Neuronal stem cell (in vitro differentiated cells): ENCODE measurements at regions not wholly inside any gene's neighbourhood (a gene's known extent, or its start where the extent isn't known, plus 50 kb on each side); places are given as distances from the start of the nearest gene placed in this dataset.

ENCODE experiments used
- DNase-seq: peaks from one replicate; pipeline ENCODE4 v3.0.0-alpha.2; 2013; ENCODE audit warnings: low spot score
- H2AFZ ChIP-seq: one replicate; pipeline ENCODE4 v1.6.1; 2013; ENCODE audit warnings: mild to moderate bottlenecking, low read length, inconsistent platforms
- H2AK5ac ChIP-seq: 2 replicates; pipeline ENCODE4 v1.6.1; 2013; ENCODE audit warnings: low read depth, mild to moderate bottlenecking, inconsistent platforms, low read length, moderate library complexity, mixed read lengths
- H2BK120ac ChIP-seq: 2 replicates; pipeline ENCODE4 v1.6.1; 2013; ENCODE audit warnings: low read depth, mild to moderate bottlenecking, inconsistent platforms, low read length, moderate library complexity, mixed read lengths
- H2BK12ac ChIP-seq: one replicate; pipeline ENCODE4 v1.6.1; 2013; ENCODE audit warnings: low read length, inconsistent platforms
- H2BK15ac ChIP-seq: 2 replicates; pipeline ENCODE4 v1.6.1; 2013; ENCODE audit warnings: mild to moderate bottlenecking, low read length, inconsistent platforms, mixed read lengths
- H2BK5ac ChIP-seq: one replicate; pipeline ENCODE4 v1.6.1; 2013; ENCODE audit warnings: inconsistent platforms, mild to moderate bottlenecking, low read length, moderate library complexity
- H3K14ac ChIP-seq: one replicate; pipeline ENCODE4 v1.6.1; 2013; ENCODE audit warnings: low read length, inconsistent platforms
- H3K18ac ChIP-seq: 2 replicates; pipeline ENCODE4 v1.6.1; 2013; ENCODE audit warnings: low read length, inconsistent platforms
- H3K23ac ChIP-seq: 2 replicates; pipeline ENCODE4 v1.6.1; 2013; ENCODE audit warnings: low read depth, mild to moderate bottlenecking, mixed read lengths, low read length, inconsistent platforms; ENCODE audit not compliant: poor library complexity
- H3K27ac ChIP-seq: replicated peaks from 3 replicates; pipeline ENCODE4 v1.5.1; 2013; ENCODE audit warnings: low read length, inconsistent platforms
- H3K27me3 ChIP-seq, 3 experiments: 2 replicates each; pipeline ENCODE4 v1.6.1; 2013; ENCODE audit warnings: low read length in 3 of 3, mild to moderate bottlenecking in 2 of 3, inconsistent platforms in 1 of 3, low read depth in 1 of 3, mixed read lengths in 1 of 3, moderate library complexity in 1 of 3; ENCODE audit not compliant: control insufficient read depth in 3 of 3, insufficient read depth in 3 of 3
- H3K36me3 ChIP-seq, 2 donors: replicated peaks in 1 of 2; 2 replicates each; pipeline ENCODE4 v1.6.1; 2013; ENCODE audit warnings: low read length in 2 of 2; ENCODE audit not compliant: control insufficient read depth in 2 of 2, insufficient read depth in 2 of 2
- H3K4ac ChIP-seq: 2 replicates; pipeline ENCODE4 v1.6.1; 2013; ENCODE audit warnings: inconsistent platforms, mild to moderate bottlenecking, low read length, moderate library complexity
- H3K4me1 ChIP-seq, 2 donors: 1 replicate in 1 of 2; 2 replicates in 1 of 2; pipeline ENCODE4 v1.6.1; 2013; ENCODE audit warnings: low read length in 2 of 2, low read depth in 1 of 2; ENCODE audit not compliant: control insufficient read depth in 2 of 2, insufficient read depth in 1 of 2
- H3K4me2 ChIP-seq: one replicate; pipeline ENCODE4 v1.6.1; 2013; ENCODE audit warnings: mild to moderate bottlenecking, low read length, inconsistent platforms; ENCODE audit not compliant: insufficient read depth, poor library complexity, severe bottlenecking
- H3K4me3 ChIP-seq, 2 donors: 2 replicates each; pipeline ENCODE4 v1.5.1; 2013; ENCODE audit warnings: low read length in 2 of 2, mild to moderate bottlenecking in 2 of 2, inconsistent platforms in 1 of 2, moderate library complexity in 1 of 2
- H3K79me1 ChIP-seq: one replicate; pipeline ENCODE4 v1.6.1; 2013; ENCODE audit warnings: low read depth, mild to moderate bottlenecking, inconsistent platforms, low read length, moderate library complexity
- H3K9ac ChIP-seq: one replicate; pipeline ENCODE4 v1.6.1; 2013; ENCODE audit warnings: mild to moderate bottlenecking, low read depth, low read length, inconsistent platforms; ENCODE audit not compliant: poor library complexity
- H3K9me3 ChIP-seq, 2 donors: replicated peaks in 1 of 2; 2 replicates each; pipeline versions ENCODE3 to v1.6.1; 2013; ENCODE audit warnings: low read length in 2 of 2, mild to moderate bottlenecking in 2 of 2, inconsistent platforms in 1 of 2, low read depth in 1 of 2, mixed read lengths in 1 of 2, moderate library complexity in 1 of 2; ENCODE audit not compliant: control insufficient read depth in 2 of 2, insufficient read depth in 1 of 2
- H4K8ac ChIP-seq: one replicate; pipeline ENCODE4 v1.6.1; 2013; ENCODE audit warnings: low read depth, mild to moderate bottlenecking, inconsistent platforms, low read length, moderate library complexity
- H4K91ac ChIP-seq: one replicate; pipeline ENCODE4 v1.6.1; 2013; ENCODE audit warnings: low read length, low read depth, mild to moderate bottlenecking, inconsistent platforms; ENCODE audit not compliant: poor library complexity
- WGBS, 2 donors: extraction: QIAGEN DNeasy Blood & Tissue Kit; methylation state at CpG; one replicate each; pipeline ENCODE4 v1.1.7; 2013; ENCODE audit warnings: missing lambda C conversion rate in 2 of 2, mixed read lengths in 1 of 2; ENCODE audit not compliant: insufficient read length in 2 of 2, insufficient replicate concordance in 1 of 2; ENCODE audit errors: extremely low coverage in 2 of 2; 5-methylcytosine and 5-hydroxymethylcytosine counted together

DNA sequence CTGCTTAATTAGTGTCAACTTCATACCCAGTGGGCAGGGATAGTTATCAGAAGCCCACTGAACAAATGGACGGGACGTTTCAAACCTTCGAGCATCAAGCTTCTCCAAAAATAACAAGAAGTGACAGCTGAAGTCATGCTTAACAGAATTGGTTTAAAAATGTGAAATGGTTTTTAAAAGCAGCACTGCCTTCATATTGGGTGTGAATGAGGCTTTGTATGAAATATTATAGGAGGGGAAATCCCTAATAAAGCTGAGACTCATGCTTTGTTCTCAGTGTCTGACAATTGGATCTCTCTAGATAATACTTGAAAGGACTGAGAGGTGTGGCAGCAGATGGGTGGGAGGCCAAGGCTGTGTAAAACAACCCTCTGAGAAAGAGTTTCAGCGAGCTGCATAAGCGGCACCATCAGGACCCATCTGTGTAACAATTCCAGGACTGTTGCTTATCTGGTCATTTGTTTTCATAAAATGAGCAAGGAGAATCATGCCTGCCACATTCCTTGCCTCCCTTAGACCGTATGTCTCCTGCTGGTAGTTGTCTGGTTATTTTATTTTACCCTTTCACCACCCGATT, 667.7 kb downstream of the DIAPH3 start:
- Histone ChIP-seq H3K4me2 (no peak overlapping the region), H3K36me3 (no peaks in the 10 kb centered on the region), H2BK12ac (no peak overlapping the region), H3K14ac (no peak overlapping the region), H3K9ac (no peak overlapping the region), H3K79me1 (no peaks in the 10 kb centered on the region), H3K18ac (no peak overlapping the region), H2AK5ac (no peak overlapping the region), H4K8ac (no peak overlapping the region), H2BK15ac (no peak overlapping the region), H2BK5ac (no peak overlapping the region), H3K9me3 (no peaks in the 10 kb centered on the region), H2BK120ac (no peak overlapping the region), H2AFZ (no peak overlapping the region), H3K27me3 (no peaks in the 10 kb centered on the region), H3K27ac (no peak overlapping the region), H4K91ac (no peak overlapping the region), H3K4ac (no peak overlapping the region), H3K4me3 (no peak overlapping the region), H3K23ac (no peak overlapping the region), H3K4me1 (no peaks in the 10 kb centered on the region)
- WGBS, 2 donors, result no CpG with 5 or more reads among the region's 7 CpGs
- no peak for DNase-seq

DNA sequence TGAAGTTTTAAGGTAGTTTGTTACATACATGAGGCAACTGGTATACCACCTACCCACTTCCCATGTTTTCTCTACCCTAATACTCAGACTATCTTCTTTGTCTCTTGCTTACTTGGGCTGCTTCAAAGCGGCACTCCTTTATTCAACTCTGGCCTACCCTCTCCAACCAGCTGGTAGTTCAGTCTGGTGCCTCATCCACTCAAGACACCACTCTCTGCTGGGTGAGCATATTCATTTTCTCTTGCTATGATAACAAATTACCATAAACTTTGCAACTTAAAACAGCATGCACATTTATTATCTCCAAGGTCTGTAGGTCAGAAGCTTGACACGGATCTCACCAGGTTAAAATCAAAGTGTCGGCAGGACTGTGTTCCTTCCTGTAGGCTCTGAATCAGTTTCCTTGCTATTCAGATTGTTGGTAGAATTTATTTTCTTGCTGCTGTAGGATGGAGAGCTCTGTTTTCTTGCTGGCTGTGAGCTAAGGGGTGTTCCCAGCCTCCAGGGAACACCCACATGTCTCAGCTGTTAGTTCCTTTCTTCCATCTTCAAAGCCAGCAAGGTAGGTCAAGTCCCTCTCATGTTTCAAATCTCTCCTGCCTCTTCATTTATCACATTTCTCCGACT, 666.0 kb downstream of the DIAPH3 start:
- no peaks in the 10 kb centered on the region for H3K36me3 ChIP-seq
- H2BK120ac ChIP-seq, result no peak overlapping the region
- H3K4me3 ChIP-seq, result no peak overlapping the region
- no peak overlapping the region for H3K4me2 ChIP-seq
- DNase-seq, result no peak
- H3K79me1 ChIP-seq, result no peaks in the 10 kb centered on the region
- no peak overlapping the region for H4K91ac ChIP-seq
- no peak overlapping the region for H2AFZ ChIP-seq
- no peak overlapping the region for H2AK5ac ChIP-seq
- H3K9ac ChIP-seq, result no peak overlapping the region
- H2BK12ac ChIP-seq, result no peak overlapping the region
- H2BK15ac ChIP-seq, result no peak overlapping the region
- H3K27me3 ChIP-seq, result no peaks in the 10 kb centered on the region
- H2BK5ac ChIP-seq, result no peak overlapping the region
- no peaks in the 10 kb centered on the region for H3K9me3 ChIP-seq
- H4K8ac ChIP-seq, result no peak overlapping the region
- H3K4ac ChIP-seq, result no peak overlapping the region
- no peak overlapping the region for H3K23ac ChIP-seq
- no peak overlapping the region for H3K14ac ChIP-seq
- no CpG with 5 or more reads among the region's 4 CpGs for WGBS, 2 donors
- H3K18ac ChIP-seq, result no peak overlapping the region
- H3K4me1 ChIP-seq, result no peaks in the 10 kb centered on the region
- H3K27ac ChIP-seq, result no peak overlapping the region

DNA sequence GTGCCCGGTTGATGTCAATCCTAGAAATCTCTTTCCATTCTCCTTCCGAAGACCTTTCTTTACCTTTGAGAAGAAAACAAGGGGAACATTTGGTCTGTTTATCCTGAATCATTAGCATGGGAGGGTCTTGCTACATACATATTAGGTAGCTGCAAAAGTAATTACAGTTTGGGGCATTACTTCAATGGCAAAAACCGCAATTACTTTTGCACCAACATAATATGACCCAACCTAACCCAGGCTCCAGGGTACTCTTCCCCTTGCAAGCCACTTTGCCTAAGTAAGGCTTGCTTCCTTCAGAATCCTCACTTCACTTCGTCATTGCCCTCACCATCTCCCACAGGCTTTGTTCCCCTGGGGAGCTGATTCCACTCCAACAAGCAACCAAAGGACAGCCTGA, 662.7 kb downstream of the DIAPH3 start:
- Histone ChIP-seq H3K4me2 (no peak overlapping the region), H3K9ac (no peak overlapping the region), H2BK5ac (no peak overlapping the region), H3K79me1 (no peaks in the 10 kb centered on the region), H3K4ac (no peak overlapping the region), H3K27me3 (no peaks in the 10 kb centered on the region), H3K14ac (no peak overlapping the region), H3K18ac (no peak overlapping the region), H4K91ac (no peak overlapping the region), H3K9me3 (no peaks in the 10 kb centered on the region), H3K23ac (no peak overlapping the region), H2BK12ac (no peak overlapping the region), H2BK15ac (no peak overlapping the region), H3K36me3 (no peaks in the 10 kb centered on the region), H2AFZ (no peak overlapping the region), H2BK120ac (no peak overlapping the region), H3K27ac (no peak overlapping the region), H3K4me3 (no peak overlapping the region), H2AK5ac (no peak overlapping the region), H4K8ac (no peak overlapping the region), H3K4me1 (no peaks in the 10 kb centered on the region)
- no peak for DNase-seq
- no CpG with 5 or more reads among the region's 4 CpGs for WGBS, 2 donors

DNA sequence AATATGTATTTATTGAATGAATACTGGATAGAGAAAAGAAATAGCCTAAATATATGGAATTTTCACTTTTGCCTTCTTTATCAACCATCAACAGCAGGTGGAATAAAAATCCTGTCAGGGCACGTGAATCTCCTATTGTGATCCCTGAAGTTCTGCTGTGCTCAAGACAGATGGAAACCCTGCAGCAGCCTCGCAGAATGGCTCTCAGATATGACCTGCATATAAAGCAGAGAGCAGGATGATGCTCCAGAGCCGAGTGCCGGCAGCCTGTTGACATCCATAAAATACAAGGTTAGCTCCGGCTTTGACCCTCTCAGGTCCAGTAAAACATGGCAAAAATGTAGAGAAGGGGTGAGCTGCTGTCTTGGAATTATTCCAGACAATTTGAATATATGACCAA, 659.3 kb downstream of the DIAPH3 start:
- WGBS, 2 donors, result no CpG with 5 or more reads among the region's 5 CpGs
- Histone ChIP-seq H3K4me3 (no peak overlapping the region), H2AK5ac (no peak overlapping the region), H3K4ac (no peak overlapping the region), H3K4me1 (no peaks in the 10 kb centered on the region), H3K79me1 (no peaks in the 10 kb centered on the region), H3K9ac (no peak overlapping the region), H3K27ac (no peak overlapping the region), H3K27me3 (no peaks in the 10 kb centered on the region), H3K18ac (no peak overlapping the region), H2BK120ac (no peak overlapping the region), H2BK15ac (no peak overlapping the region), H4K91ac (no peak overlapping the region), H3K23ac (no peak overlapping the region), H3K36me3 (no peaks in the 10 kb centered on the region), H3K9me3 (no peaks in the 10 kb centered on the region), H3K4me2 (no peak overlapping the region), H2BK5ac (no peak overlapping the region), H3K14ac (no peak overlapping the region), H2BK12ac (no peak overlapping the region), H4K8ac (no peak overlapping the region), H2AFZ (no peak overlapping the region)
- no peak for DNase-seq
